Uterus (tissue), 2 donors: ENCODE measurements at regions not wholly inside any gene's neighbourhood (a gene's known extent, or its start where the extent isn't known, plus 50 kb on each side); places are given as distances from the start of the nearest gene placed in this dataset.

Experiments
- POLR2A ChIP-seq, 2 donors: fragments of 450-650 bp; IDR thresholded peaks; one replicate each; pipeline ENCODE4 v1.6.1; 2016; ENCODE audit warnings: antibody characterized with exemption in 2 of 2, mild to moderate bottlenecking in 1 of 2, moderate library complexity in 1 of 2
- TF ChIP-seq, protein P1 (sequence below), 4 experiments: fragments of 200-600 bp in 2 of 4; fragments of 450-650 bp in 2 of 4; sonication (generic) in 2 of 4; IDR thresholded peaks; one replicate each; pipeline ENCODE4 v1.5.1; 2016 to 2019; ENCODE audit warnings: antibody characterized with exemption in 4 of 4, mild to moderate bottlenecking in 2 of 4, moderate library complexity in 1 of 4

DNA sequence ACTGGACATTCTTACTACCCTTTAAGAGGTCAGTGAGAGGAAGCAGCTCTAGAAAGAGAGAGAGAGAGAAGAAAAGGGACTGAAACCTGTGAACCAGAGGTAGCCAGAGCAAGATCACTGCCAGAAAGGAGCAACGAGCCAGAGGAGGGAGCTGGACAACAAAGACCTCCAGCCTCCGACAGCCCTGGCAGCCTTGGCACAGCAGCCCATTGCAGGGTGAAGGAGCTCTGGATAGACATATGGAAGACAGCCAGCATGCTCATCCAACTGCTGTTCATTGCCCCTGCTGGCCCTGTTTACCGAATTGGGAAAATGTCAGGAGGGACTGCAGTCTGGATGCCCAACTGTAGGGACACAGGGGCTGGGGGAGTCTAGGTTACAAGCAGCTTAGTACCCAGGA is 228.4 kb upstream of the SLC35G4 start:
- TF ChIP-seq, protein P1, sequence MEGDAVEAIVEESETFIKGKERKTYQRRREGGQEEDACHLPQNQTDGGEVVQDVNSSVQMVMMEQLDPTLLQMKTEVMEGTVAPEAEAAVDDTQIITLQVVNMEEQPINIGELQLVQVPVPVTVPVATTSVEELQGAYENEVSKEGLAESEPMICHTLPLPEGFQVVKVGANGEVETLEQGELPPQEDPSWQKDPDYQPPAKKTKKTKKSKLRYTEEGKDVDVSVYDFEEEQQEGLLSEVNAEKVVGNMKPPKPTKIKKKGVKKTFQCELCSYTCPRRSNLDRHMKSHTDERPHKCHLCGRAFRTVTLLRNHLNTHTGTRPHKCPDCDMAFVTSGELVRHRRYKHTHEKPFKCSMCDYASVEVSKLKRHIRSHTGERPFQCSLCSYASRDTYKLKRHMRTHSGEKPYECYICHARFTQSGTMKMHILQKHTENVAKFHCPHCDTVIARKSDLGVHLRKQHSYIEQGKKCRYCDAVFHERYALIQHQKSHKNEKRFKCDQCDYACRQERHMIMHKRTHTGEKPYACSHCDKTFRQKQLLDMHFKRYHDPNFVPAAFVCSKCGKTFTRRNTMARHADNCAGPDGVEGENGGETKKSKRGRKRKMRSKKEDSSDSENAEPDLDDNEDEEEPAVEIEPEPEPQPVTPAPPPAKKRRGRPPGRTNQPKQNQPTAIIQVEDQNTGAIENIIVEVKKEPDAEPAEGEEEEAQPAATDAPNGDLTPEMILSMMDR (IDR thresholded peaks at IDR 0.05): no peak
- no peak for TF ChIP-seq POLR2A (IDR thresholded peaks at IDR 0.05)
